NCI-H2227 (cell line): ENCODE measurements at regions not wholly inside any gene's neighbourhood (a gene's known extent, or its start where the extent isn't known, plus 50 kb on each side); places are given as distances from the start of the nearest gene placed in this dataset.

Experiments used
- DNase-seq: peaks from one replicate; lab custom pipeline; 2025; ENCODE audit not compliant: unreplicated experiment; lab: John Stamatoyannopoulos, UW

DNA sequence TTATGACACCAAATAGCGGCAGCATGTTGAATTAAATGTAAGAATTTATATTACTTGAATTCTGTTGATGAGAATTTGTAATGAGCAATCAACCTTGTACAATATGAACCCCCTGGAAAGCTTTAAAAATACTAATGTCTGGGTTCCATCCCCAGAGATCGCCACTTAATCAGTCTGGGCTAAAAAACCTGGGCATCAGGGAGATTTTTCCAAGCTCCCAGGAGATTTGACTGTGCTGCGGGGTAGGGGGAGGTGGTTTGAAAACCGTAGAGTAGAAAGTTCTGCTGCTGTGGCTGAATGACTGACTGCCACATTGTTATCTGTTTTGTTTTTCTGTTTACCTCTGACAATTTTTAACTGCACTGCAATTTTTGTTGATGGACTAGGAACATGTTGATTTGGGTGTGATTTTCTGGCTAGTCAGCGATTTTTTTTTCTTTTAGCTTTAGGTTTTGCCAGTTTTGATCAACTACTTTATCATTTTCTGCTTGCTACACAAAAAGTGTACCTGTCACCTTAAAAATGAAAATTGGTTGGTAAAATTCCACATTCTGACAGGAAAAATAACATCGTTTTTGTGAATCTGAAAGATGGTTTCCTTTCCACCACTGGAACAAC, 79.3 kb downstream of the PCTP start:
- DNase-seq, result no peak

DNA sequence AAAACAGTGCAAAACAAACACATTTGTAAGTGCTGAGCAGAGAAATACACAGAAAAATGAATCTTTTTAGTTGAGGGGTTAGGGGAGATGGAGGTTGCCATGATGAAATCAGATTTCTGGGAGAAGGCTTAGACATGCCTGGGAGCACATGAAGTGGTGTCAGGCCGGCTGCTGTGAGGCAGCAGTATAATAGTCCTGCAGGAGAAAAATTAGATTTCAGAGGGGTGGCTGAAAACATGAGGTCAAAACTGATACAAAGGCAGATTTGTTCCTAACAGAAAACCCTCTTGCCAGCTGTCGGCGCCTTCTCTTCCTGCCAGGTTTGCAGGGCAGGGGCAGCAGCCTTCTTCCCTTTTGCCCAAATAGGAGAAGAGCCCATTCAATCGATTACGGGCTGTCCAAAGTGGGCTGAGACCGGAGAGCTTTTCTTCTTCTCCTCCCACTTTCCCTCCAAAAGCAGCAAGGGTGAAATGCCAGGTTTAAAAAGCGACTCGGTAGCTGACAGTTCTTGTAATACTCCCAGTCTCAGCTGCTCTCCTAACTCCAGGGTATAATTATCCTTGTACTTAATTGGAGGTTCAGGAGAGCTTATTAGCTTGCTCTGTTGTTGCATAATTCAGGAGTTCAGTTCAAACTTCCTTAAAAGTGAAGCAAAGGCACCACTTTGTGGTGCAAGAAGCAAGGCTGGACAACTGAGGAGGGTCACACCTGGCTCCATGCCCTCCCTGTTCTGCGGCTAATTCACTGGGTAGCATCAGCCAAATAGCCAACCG, 80.0 kb downstream of the PCTP start:
- peak; percentile 73 for DNase-seq

DNA sequence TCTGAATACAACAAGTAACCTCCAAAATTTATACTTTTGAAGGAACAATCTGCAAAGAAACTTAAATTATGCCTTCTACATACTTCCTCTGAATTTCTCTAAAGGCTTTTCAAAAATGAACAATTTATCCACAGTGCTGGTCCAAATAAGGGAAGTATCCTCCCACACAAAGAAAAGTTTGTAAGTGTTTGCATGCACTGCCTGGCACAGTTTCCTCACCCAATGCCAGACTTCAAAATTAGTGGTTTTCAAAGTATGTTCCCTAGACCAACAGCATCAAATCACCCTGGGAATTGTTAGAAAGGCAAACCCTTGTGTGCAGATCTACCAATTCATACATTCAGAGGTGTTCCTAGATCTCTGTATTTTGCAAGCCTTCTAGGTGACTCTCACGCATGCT, 82.5 kb downstream of the PCTP start:
- DNase-seq, result no peak

DNA sequence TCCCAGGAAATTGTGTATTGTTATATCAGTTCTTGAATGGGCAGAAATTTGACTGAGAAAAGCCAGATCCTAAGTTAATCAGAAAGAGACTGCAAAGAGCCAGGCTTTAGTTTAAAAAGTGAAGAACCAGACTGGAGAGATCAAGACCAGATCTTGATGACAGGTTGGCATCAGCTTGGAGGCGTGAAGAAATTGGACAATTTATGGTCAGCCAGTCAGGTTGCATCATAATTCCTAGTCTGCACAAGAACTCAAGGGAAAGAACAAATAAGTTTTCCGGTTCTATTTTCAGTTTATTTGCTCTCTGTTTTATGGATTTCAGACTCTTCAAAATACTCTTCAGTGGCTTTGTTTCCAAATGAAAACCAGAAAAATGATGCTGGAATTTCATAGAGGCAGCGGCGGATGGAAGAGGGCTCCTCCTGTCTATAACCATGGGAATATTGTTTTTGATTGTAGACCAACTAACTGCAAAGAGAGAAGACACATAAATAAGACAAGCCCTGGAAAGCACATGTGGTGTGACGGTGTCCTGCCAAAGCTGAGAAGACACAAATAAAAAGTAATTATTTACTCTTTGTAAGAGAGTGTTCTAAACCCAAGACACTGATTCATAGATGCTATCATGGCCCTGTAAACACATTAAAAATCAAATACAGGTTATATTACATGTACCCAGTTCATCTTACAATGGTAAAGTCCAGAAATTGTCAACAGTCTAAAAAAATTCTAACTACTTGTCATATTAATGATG, 91.7 kb downstream of the PCTP start:
- no peak for DNase-seq

DNA sequence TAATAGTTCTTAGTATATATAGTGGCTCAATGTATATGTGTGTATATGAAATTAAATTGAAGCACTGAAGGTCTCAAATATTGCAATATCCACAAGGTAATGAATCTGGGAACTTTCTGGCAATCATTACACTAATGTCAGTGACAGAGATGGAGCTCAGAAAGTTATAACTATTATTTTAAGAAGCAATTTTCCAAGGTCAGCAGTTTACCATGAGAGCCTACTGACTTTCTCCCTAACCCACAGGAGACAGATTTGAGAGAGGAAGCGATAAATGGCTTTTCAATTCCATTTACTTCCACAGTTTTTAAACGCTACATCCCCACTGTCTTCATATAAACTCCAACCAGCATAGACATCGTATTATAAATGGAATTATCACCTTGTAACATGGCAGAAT, 92.9 kb downstream of the PCTP start:
- no peak for DNase-seq

DNA sequence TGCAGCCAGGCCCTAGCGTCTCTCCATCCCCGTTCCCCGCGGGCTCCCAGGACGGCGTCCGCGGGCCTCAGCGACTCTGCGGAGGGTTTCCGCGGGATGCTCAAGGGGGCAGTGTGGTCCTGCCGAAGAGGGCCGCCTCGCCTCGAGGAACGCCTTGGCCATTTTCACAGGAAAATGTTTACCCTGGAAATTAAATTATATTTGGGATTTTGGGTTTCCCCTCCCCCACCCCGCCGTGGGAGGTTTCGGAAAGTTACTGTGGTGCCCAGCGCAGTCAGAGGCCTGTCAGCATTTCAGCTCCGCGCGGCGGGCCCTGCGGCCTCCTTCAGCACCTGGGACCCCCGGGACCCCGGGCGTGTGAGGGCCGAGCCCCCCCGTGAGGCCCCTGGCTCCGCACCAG, 94.5 kb downstream of the PCTP start:
- DNase-seq, result peak; percentile 86

DNA sequence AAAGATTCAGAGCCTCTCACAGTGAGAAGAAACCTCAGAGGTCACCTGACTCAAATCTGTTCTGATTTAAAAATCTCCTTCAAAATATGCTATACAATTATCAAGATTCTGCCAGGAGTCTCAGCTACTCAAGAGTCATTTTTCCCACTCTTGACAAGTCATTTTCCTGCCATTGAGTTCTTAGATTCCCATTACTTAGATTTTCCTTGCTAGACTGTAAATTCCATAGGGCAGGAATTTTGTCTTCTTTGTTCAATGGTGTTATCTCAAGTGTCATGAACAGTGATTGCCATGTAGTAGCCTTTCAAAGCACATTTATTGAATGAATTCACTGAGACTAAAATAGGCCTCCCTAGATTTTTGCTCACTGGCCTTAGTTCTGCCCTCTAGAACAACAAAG, 95.9 kb downstream of the PCTP start:
- DNase-seq, result no peak

DNA sequence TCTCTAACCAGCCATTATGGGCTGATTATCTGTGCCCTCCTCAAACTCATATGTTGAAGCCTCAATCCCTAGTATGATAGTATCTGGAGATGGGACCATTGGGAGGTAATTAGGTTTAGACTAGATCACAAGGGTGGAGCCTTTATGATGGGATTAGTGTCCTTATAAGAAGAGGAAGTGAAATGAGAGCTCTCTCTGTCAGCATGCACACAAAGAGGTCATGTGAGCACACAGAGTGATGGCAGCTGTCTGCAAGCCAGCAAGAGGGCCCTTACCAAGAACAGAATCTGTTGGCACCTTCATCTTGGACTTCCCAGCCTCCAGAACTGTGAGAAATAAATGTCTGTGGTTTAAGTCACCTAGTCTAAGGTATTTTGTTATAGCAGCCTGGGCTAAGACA, 101.9 kb downstream of the PCTP start:
- DNase-seq, result no peak

DNA sequence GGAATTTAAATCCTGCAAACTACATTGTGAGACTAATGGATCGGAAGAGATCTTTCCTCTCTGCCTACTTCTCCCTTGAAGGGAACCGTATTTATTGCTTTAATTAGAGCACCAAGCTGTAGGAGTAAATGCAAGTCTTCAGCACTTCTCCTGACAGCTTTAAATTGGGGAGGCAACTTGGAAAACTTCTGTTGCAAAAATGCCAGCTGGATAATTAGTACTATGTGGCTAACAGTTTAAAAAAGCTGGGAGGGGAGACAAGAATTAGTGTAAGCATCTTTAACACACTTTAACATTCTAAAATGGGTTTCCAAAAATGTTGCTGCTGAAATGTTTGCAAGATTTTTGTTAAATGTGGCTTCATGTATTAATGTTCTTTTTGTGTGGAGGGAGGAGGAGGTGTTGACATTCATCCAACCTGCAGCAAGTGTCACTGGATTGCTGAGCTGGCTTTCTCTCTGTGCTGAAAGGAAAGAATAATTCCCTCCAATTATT, 108.5 kb downstream of the PCTP start:
- no peak for DNase-seq

DNA sequence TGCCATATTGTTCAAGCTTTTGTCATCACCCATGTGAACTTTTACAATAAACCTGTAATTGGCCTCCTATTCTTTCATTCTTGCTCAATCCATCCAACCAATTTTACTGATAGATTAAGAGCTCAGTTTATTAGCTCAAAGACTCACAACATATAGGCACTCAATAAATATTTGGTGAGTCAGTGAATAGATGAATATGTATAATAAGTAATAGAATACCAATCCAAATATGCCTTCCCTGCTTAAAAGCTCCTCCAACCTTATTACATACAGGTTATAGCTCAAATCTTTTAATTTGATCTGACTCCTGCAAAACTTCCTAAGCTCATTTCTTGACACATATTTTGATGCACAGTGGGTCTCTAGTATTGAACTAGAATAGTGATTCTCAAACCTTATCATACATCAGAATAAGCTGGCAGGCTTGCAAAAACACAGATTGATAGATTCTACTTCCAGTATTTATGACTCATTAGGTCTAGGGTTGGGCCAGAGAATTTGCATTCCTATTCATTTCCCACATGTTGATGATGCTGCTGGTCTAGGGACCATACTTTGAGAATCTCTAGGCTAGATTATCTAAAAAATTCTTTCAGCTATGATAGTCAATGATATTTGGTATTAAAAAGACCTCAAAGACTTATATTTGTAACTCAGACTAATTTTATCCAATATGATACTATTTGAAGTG, 114.4 kb downstream of the PCTP start:
- DNase-seq, result no peak

DNA sequence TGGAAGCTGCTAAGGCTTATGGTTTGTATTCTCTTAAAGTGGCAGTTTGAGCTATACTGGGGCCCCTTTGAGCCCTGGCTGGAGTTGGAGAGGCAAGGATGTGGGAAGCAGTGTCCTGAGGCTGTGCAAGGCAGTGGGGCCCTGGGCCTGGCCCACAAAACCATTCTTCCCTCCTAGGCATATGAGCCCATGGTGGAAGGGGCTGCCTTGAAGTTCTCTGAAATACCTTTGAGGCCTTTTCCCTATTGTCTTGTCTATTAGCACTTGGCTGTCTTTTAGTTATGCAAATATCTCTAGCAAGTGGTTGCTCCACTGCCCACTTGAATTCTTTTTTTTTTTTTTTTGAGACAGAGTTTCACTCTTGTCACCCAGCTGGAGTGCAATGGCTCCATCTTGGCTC, 119.2 kb downstream of the PCTP start:
- DNase-seq, result no peak

DNA sequence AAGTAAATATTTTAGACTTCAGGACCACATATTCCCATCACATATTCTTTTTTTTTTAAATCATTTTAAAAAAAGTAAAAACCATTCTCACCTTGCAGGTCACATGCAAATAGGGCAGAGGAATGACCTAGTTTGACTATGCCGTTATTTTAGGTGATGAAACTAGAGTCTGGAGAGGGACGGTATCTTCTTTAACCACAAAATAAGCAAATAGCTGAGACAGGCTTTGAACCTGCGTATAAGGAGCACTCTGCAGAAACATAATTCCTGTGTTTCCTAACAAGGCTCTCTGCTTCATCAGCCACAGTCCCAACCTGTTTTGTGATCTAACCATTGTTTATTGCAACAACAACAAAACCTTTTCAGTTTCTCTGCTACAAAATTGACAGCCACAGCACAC, 121.5 kb downstream of the PCTP start:
- DNase-seq, result no peak

DNA sequence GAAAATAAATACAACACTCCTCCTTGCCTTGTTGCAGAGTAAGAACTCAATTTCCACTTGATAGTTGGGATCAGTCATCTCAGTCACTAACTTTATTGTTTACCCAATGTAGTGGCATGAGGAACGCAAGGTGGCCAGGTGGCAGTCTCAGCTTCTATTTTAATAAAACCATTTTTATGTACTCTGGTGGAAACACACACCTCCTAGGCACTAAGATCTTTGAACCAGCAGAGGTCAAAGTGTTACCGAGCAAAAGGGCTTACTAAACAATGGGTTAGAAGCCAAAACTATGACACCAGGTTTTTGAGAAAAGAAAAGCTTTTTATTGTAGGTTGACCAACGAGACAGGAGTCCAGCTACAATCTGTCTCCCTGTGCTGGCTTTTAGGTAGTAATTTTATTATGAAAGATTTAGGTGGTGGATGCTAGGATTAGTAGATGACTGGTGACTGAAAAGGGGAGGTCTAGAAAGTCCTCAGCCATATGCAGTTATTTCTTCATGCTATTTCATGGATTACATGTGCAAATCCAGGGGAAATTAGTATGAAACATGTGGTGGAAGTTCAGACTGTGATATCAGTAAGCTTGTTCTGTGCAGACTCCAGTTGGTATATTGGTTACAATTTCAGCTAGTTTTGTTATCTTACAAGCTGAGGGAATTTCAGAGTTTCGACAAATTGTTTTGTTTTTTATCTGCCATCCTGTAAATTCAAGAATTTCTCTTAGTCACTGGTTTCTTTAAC, 122.3 kb downstream of the PCTP start:
- no peak for DNase-seq

DNA sequence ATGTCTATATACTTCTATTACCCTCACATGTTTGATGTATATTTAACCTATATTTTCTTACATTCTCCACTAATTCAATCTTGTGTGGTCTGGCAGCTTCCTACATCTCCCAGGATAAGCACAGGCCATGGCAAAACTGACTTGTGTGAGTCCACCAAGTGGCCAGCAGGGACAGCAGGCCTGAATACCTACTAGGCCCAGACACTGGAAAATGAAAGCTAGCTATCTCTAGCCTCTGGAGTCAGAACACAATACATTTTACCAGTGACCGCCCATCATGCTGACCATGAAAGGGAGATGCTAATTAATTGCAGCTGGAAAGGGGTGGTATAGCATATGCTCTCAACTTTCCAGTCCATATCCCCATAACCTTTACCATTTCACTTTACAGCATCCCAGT, 132.3 kb downstream of the PCTP start:
- no peak for DNase-seq

DNA sequence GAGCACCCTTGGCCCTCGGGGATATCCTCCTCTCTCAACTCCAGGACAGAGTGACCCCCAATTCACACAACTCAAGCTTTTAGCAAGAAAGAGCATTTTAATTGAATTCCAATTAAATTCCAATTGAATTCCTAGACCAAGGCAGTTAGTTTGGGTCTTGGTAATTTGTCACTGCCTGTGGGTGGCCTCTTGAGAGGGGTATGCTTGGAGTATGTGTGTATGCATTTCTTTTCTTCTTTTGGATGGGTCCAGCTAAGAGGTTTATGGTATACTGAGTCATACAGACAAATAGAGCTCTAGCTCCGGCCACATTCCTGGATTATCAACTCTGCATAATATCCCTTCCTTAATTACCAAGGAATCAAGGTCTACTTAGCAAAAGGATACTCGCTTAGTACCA, 136.7 kb downstream of the PCTP start:
- DNase-seq, result no peak

DNA sequence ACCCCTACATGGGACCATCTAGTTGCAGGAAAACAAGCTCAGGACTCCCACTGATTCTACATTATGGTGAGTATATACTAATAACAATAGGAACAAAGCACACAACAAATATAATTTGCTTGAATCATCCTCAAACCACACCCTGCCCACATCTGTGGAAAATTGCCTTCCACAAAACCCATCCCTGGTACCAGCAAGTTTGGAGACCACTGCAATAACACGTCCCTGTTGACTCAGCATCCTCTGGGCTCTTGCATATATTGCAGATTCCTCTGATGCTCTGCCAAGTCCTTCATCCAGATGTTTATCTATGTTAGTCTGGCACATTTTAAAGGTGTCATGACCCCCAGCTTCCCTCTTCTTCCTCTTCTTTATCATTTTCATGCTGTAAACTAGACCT, 138.4 kb downstream of the PCTP start:
- DNase-seq, result no peak

DNA sequence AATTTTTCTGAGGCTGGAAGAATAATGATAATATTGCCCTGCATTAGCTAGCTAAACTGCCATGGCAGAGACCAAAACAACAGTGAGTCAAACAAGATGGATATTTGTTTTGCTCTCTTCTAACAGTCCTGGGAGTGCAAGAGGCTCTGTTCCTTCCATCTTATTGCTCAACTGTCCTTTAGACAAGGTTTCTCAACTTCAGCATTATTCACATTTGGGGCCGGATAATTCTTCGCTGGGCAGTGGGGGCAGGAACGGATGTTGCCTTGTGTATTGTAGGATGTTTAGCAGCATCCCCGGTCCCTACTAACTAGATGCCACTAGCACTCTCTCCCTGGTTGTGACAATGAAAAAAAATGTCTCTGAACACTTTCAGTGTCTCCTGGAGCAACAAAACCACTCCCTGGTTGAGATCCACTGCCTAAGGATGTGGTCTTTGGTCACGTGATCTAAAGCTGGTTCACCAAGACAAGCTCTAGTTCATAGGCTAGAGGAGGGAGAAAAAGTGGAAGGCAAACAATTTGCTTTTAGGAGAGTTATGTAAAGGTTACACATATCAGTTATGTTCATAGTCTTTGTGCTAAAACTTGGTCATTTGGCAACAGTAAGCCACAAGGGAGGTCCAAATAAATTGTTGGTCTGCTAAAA, 144.4 kb downstream of the PCTP start:
- no peak for DNase-seq

DNA sequence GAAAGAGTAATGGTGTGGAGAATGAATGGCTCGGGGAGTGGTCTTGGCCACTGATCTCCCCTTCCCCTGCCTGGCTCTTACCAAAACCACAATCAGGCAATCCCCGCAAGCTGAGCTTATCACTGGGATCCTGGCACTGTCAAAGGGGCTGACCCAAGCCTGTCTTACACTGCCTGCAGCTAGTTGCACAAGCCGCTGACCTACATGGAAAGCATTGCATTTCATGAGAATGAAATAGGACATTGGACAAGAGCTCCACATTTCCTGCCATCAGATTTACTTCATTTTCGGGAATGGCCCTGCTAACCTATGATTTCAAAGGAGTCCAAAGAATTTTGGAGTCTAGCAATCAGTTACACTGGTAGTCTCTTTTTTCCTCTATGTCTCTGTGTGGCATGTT, 146.4 kb downstream of the PCTP start:
- no peak for DNase-seq

DNA sequence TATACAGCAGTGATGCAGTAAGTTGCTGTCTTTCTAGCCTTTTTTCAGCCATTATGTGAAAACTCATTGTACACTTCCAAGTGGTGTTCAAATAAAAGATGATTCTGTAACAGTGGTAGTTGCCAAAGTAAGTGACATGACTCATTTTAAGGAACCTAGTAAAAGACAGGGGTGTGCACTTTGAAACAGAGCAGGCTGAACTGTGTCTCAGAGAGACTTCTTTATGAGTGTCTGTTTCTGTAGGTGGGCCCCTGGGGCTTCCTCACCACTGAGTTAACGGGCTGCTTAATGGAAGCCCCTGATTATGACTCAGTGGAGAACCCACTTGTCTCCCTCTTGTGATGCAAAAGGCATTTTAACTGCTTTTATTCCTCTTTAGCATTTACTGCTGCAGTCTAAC, 147.3 kb downstream of the PCTP start:
- DNase-seq, result no peak

DNA sequence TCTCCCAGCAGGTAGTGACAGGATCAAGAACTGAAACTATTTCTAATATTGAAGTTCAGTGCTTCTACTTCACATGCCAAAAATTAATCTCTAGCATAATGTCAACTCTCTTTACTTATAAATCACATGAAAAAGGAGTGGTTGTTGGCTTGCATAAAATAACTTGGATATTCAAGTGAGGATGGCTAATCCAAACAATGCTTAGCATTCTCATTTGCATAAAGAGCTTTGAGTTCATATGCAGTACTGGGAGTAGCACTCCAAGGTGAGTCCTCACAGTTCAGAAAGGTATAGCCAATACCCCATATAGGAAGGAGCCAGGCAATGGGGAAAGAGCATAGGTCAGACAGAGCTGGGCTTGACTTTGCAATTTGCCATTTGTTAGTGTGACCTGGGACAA, 149.3 kb downstream of the PCTP start:
- no peak for DNase-seq
